Mesendoderm (in vitro differentiated cells): ENCODE measurements at regions not wholly inside any gene's neighbourhood (a gene's known extent, or its start where the extent isn't known, plus 50 kb on each side); places are given as distances from the start of the nearest gene placed in this dataset.

Experiments used
- DNase-seq: peaks from one replicate; pipeline ENCODE4 v3.0.0; 2013
- H2AK5ac ChIP-seq: 2 replicates; pipeline ENCODE4 v1.6.1; 2013; ENCODE audit warnings: low read length, inconsistent platforms
- H2BK120ac ChIP-seq: 2 replicates; pipeline ENCODE4 v1.6.1; 2013; ENCODE audit warnings: low read depth, mild to moderate bottlenecking, low read length, moderate library complexity, mixed read lengths
- H2BK15ac ChIP-seq: replicated peaks from 2 replicates; pipeline ENCODE4 v1.6.1; 2013; ENCODE audit warnings: low read depth, mild to moderate bottlenecking, moderate library complexity
- H2BK5ac ChIP-seq: 2 replicates; pipeline ENCODE4 v1.6.1; 2013; ENCODE audit warnings: low read length, inconsistent platforms
- H3K18ac ChIP-seq: 2 replicates; pipeline ENCODE4 v1.6.1; 2013; ENCODE audit warnings: mild to moderate bottlenecking, low read length, mixed read lengths
- H3K23ac ChIP-seq: one replicate; pipeline ENCODE4 v1.6.1; 2013; ENCODE audit warnings: low read length
- H3K27ac ChIP-seq: 2 replicates; pipeline ENCODE4 v1.5.1; 2013; ENCODE audit warnings: low read depth, mild to moderate bottlenecking, inconsistent platforms, low read length, moderate library complexity
- H3K27me3 ChIP-seq: 2 replicates; pipeline ENCODE4 v1.6.1; 2013; ENCODE audit warnings: low read length, control low read depth, mild to moderate bottlenecking, inconsistent platforms; ENCODE audit not compliant: insufficient read depth, poor library complexity
- H3K36me3 ChIP-seq: 2 replicates; pipeline ENCODE4 v1.6.1; 2013; ENCODE audit warnings: low read length, inconsistent platforms; ENCODE audit not compliant: control insufficient read depth, insufficient read depth
- H3K4ac ChIP-seq: one replicate; pipeline ENCODE4 v1.6.1; 2013; ENCODE audit warnings: low read depth, mild to moderate bottlenecking, low read length, moderate library complexity
- H3K4me1 ChIP-seq: 2 replicates; pipeline ENCODE4 v1.6.1; 2013; ENCODE audit warnings: low read depth, low read length, inconsistent platforms; ENCODE audit not compliant: control insufficient read depth
- H3K4me2 ChIP-seq: 2 replicates; pipeline ENCODE4 v1.6.1; 2013; ENCODE audit warnings: low read length
- H3K4me3 ChIP-seq: 2 replicates; pipeline ENCODE4 v1.5.1; 2013; ENCODE audit warnings: mild to moderate bottlenecking, low read length
- H3K56ac ChIP-seq: one replicate; pipeline ENCODE4 v1.6.1; 2013; ENCODE audit warnings: low read length
- H3K79me1 ChIP-seq: 2 replicates; pipeline ENCODE4 v1.6.1; 2013; ENCODE audit warnings: low read length, inconsistent platforms
- H3K79me2 ChIP-seq: 2 replicates; pipeline ENCODE4 v1.6.1; 2013; ENCODE audit warnings: mild to moderate bottlenecking, low read length; ENCODE audit not compliant: control insufficient read depth, insufficient read depth
- H3K9ac ChIP-seq: 2 replicates; pipeline ENCODE4 v1.6.1; 2013; ENCODE audit warnings: low read length, inconsistent platforms
- H4K5ac ChIP-seq: one replicate; pipeline ENCODE4 v1.6.1; 2013; ENCODE audit warnings: low read length
- H4K8ac ChIP-seq: one replicate; pipeline ENCODE4 v1.6.1; 2013; ENCODE audit warnings: low read depth, mild to moderate bottlenecking, control low read depth, low read length, moderate library complexity
- WGBS: extraction: QIAGEN DNeasy Blood & Tissue Kit; methylation state at CpG from one replicate; pipeline ENCODE4 v1.1.7; 2013; ENCODE audit warnings: low lambda C conversion rate, missing lambda C conversion rate; ENCODE audit not compliant: insufficient coverage; ENCODE audit errors: extremely low coverage; 5-methylcytosine and 5-hydroxymethylcytosine counted together

GRCh38 chr6:28808383-28808782 lies 115.4 kb downstream of the TRIM27 start:
- Histone ChIP-seq H3K56ac (no peak overlapping the region), H3K23ac (no peak overlapping the region), H3K27ac (no peak overlapping the region), H2BK120ac (no peak overlapping the region), H3K79me2 (no peaks in the 10 kb centered on the region), H2BK15ac (no peak overlapping the region), H3K4me3 (no peak overlapping the region), H3K18ac (no peak overlapping the region), H4K8ac (no peak overlapping the region), H3K79me1 (no peaks in the 10 kb centered on the region), H3K9ac (no peak overlapping the region), H3K4ac (no peak overlapping the region), H4K5ac (no peak overlapping the region), H3K4me1 (peaks cover 2% of the 10 kb centered on the region), H3K4me2 (peak overlapping the region; percentile 39), H2BK5ac (no peak overlapping the region), H3K36me3 (no peaks in the 10 kb centered on the region), H3K27me3 (peaks cover 29% of the 10 kb centered on the region), H2AK5ac (no peak overlapping the region)
- no CpG with 5 or more reads among the region's 13 CpGs for WGBS
- DNase-seq = no peak

GRCh38 chr6:28809947-28810658 lies 113.7 kb downstream of the TRIM27 start:
- no peak overlapping the region for H4K5ac ChIP-seq
- no peak overlapping the region for H2BK120ac ChIP-seq
- no CpG with 5 or more reads among the region's 33 CpGs for WGBS
- H3K27ac ChIP-seq = no peak overlapping the region
- no peaks in the 10 kb centered on the region for H3K36me3 ChIP-seq
- H3K9ac ChIP-seq = peak overlapping the region; percentile 1
- H2AK5ac ChIP-seq = no peak overlapping the region
- DNase-seq = peak; percentile 70
- H3K4me1 ChIP-seq = peaks cover 2% of the 10 kb centered on the region
- no peak overlapping the region for H2BK15ac ChIP-seq
- peak overlapping the region; percentile 11 for H3K56ac ChIP-seq
- H3K4ac ChIP-seq = no peak overlapping the region
- peak overlapping the region; percentile 9 for H3K4me3 ChIP-seq
- H4K8ac ChIP-seq = no peak overlapping the region
- H3K23ac ChIP-seq = no peak overlapping the region
- no peak overlapping the region for H3K18ac ChIP-seq
- H3K27me3 ChIP-seq = peaks cover 38% of the 10 kb centered on the region
- no peaks in the 10 kb centered on the region for H3K79me2 ChIP-seq
- H3K4me2 ChIP-seq = peak overlapping the region; percentile 77
- H3K79me1 ChIP-seq = no peaks in the 10 kb centered on the region
- no peak overlapping the region for H2BK5ac ChIP-seq

GRCh38 chr6:28810659-28811053 lies 113.1 kb downstream of the TRIM27 start:
- Histone ChIP-seq H3K18ac (no peak overlapping the region), H3K9ac (no peak overlapping the region), H3K4me3 (no peak overlapping the region), H3K27me3 (peaks cover 43% of the 10 kb centered on the region), H2BK15ac (no peak overlapping the region), H3K4me1 (peaks cover 2% of the 10 kb centered on the region), H3K23ac (no peak overlapping the region), H3K79me2 (no peaks in the 10 kb centered on the region), H3K4me2 (peak overlapping the region; percentile 77), H3K79me1 (no peaks in the 10 kb centered on the region), H2BK5ac (no peak overlapping the region), H4K5ac (no peak overlapping the region), H3K56ac (no peak overlapping the region), H3K36me3 (no peaks in the 10 kb centered on the region), H2AK5ac (no peak overlapping the region), H3K27ac (no peak overlapping the region), H3K4ac (no peak overlapping the region), H2BK120ac (no peak overlapping the region), H4K8ac (no peak overlapping the region)
- DNase-seq = no peak
- WGBS = no CpG with 5 or more reads among the region's 14 CpGs

DNA sequence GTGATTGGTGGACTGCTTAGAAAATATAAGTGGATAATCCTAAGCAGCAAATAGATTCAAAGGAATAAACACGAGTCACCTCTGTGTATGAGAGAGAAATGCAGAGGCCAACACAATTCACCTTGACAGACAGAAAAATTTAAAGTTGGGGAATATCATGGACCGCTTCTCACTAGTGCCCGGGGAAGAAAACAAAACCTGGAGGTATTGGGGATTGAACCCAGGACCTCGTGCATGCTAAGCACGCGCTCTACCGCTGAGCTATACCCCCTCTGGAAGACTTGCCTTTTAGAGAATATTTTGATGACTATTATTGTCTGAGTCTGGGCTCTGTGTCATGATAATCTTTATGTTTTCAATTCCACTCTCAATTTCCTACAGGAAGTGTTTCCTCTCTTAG lies 111.9 kb downstream of the TRIM27 start:
- Histone ChIP-seq H2BK120ac (no peak overlapping the region), H4K8ac (no peak overlapping the region), H3K4ac (no peak overlapping the region), H3K23ac (no peak overlapping the region), H3K79me1 (no peaks in the 10 kb centered on the region), H3K27me3 (peaks cover 55% of the 10 kb centered on the region), H3K18ac (no peak overlapping the region), H3K79me2 (no peaks in the 10 kb centered on the region), H3K27ac (no peak overlapping the region), H2BK5ac (no peak overlapping the region), H3K4me2 (no peak overlapping the region), H3K4me3 (no peak overlapping the region), H3K56ac (no peak overlapping the region), H3K4me1 (peaks cover 2% of the 10 kb centered on the region), H2BK15ac (no peak overlapping the region), H4K5ac (no peak overlapping the region), H3K9ac (no peak overlapping the region), H3K36me3 (no peaks in the 10 kb centered on the region), H2AK5ac (no peak overlapping the region)
- peak; percentile 65 for DNase-seq
- no CpG with 5 or more reads among the region's 7 CpGs for WGBS

DNA sequence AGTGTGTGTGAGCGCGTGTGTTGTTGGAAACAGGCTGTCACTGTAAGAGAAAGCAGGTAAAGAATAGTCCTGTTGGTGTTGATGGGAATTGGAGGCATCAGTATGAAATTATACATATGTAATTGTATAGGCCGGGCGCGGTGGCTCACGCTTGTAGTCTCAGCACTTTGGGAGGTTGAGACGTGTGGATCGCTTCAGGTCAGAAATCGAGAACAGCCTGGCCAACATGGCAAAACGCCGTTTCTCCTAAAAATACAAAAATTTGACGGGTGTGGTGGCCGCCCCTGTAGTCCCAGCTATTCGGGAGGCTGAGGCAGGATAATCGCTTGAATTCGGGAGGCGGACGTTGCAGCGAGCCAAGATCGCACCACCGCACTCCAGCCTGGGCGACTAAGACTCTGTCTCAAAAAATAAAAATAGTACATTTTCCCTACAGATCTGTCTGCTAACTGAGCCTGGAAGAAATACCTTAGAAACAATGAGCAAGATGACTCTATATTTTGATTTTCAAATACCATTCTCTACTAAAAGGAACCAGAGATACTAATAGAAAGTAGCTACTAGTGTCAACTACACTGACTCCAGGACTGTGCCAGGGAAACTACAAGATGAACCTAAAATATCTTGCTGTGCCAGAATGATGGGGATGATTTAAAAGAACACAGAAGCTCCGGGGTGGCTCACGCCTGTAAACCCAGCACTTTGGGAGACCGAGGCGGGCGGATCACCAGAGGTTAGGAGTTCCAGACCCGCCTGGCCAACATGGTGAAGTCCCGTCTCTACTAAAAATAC lies 110.8 kb downstream of the TRIM27 start:
- H3K23ac ChIP-seq = no peak overlapping the region
- H4K8ac ChIP-seq = no peak overlapping the region
- no peaks in the 10 kb centered on the region for H3K79me1 ChIP-seq
- H2BK5ac ChIP-seq = no peak overlapping the region
- H2BK15ac ChIP-seq = no peak overlapping the region
- DNase-seq = no peak
- H3K56ac ChIP-seq = no peak overlapping the region
- H3K4me3 ChIP-seq = no peak overlapping the region
- H3K4ac ChIP-seq = no peak overlapping the region
- H3K4me2 ChIP-seq = no peak overlapping the region
- no peak overlapping the region for H4K5ac ChIP-seq
- H3K27me3 ChIP-seq = peaks cover 57% of the 10 kb centered on the region
- no peak overlapping the region for H3K9ac ChIP-seq
- no peak overlapping the region for H2AK5ac ChIP-seq
- no peaks in the 10 kb centered on the region for H3K79me2 ChIP-seq
- H3K4me1 ChIP-seq = peaks cover 3% of the 10 kb centered on the region
- no CpG with 5 or more reads among the region's 29 CpGs for WGBS
- no peak overlapping the region for H3K27ac ChIP-seq
- no peaks in the 10 kb centered on the region for H3K36me3 ChIP-seq
- H3K18ac ChIP-seq = no peak overlapping the region
- no peak overlapping the region for H2BK120ac ChIP-seq
